Bronchial epithelial cell (primary cell): ENCODE measurements at regions not wholly inside any gene's neighbourhood (a gene's known extent, or its start where the extent isn't known, plus 50 kb on each side); places are given as distances from the start of the nearest gene placed in this dataset.

Source experiments
- DNase-seq: peaks from one replicate; pipeline ENCODE4 v3.0.0-alpha.2; 2010; ENCODE audit warnings: low read depth
- FAIRE-seq: peaks from 2 replicates; lab custom pipeline; 2011; peaks lifted over from hg19 to GRCh38; lab: Jason Lieb, UNC
- H3K27me3 ChIP-seq: 2 replicates; pipeline ENCODE4 v1.5.1; 2011; ENCODE audit warnings: low read length; ENCODE audit not compliant: control insufficient read depth, insufficient read depth
- H3K36me3 ChIP-seq: 2 replicates; pipeline ENCODE4 v1.5.1; 2011; ENCODE audit warnings: low read length; ENCODE audit not compliant: control insufficient read depth, insufficient read depth
- H3K4me3 ChIP-seq: 2 replicates; pipeline ENCODE4 v1.5.1; 2011; ENCODE audit warnings: mild to moderate bottlenecking, low read depth, low read length, control low read depth
- TF ChIP-seq, protein P1 (sequence below): IDR thresholded peaks from 2 replicates; pipeline ENCODE4 v1.5.1; 2011; ENCODE audit warnings: mild to moderate bottlenecking, moderate library complexity, low read length, control low read depth, inconsistent platforms; ENCODE audit not compliant: insufficient read depth, severe bottlenecking

DNA sequence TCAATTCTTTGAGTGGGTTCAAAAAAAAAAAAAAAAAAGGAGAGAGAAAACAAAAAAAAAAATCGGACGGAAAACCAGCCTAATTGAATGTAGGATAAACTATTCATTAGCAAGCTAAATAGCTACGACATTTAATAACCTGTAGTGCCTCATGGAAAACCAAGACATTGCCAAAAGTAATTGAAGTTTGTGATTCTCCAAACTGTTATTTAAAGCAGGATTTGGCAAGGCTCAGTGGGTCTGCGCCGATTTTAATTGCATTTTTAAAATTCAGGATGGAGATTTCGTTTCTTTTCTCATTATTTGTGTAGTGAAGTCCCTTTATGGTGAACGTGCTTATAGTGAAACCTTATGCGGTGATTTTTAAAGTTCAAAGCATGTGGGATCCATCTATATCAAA lies 127.2 kb upstream of the NFIB start:
- no peaks in the 10 kb centered on the region for H3K27me3 ChIP-seq
- no peak overlapping the region for H3K4me3 ChIP-seq
- no peak for DNase-seq
- no peaks in the 10 kb centered on the region for H3K36me3 ChIP-seq
- no peak for FAIRE-seq
- TF ChIP-seq, protein P1, sequence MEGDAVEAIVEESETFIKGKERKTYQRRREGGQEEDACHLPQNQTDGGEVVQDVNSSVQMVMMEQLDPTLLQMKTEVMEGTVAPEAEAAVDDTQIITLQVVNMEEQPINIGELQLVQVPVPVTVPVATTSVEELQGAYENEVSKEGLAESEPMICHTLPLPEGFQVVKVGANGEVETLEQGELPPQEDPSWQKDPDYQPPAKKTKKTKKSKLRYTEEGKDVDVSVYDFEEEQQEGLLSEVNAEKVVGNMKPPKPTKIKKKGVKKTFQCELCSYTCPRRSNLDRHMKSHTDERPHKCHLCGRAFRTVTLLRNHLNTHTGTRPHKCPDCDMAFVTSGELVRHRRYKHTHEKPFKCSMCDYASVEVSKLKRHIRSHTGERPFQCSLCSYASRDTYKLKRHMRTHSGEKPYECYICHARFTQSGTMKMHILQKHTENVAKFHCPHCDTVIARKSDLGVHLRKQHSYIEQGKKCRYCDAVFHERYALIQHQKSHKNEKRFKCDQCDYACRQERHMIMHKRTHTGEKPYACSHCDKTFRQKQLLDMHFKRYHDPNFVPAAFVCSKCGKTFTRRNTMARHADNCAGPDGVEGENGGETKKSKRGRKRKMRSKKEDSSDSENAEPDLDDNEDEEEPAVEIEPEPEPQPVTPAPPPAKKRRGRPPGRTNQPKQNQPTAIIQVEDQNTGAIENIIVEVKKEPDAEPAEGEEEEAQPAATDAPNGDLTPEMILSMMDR, result no peak

DNA sequence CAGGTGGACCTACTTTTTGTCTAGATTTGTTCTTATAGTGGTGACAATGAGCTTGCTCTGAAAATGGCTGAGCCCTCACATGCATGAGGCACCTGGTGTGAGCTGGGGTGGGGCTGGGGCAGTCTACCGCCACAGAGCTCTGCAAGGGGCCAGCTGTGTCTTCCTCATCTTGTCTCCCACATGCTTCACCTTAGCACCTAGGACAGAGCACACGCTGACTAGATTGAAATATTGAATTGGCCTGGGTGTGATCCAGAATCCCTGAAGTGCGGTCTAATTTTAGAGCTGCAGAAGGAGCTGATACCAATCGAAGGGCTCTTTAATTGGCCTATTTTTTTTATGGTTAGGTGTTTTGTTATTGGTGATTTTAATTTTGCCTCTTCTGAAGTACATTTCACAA lies 126.1 kb upstream of the NFIB start:
- TF ChIP-seq, protein P1, result no peak
- no peak for FAIRE-seq
- no peak overlapping the region for H3K4me3 ChIP-seq
- no peak for DNase-seq
- no peaks in the 10 kb centered on the region for H3K36me3 ChIP-seq
- H3K27me3 ChIP-seq, result no peaks in the 10 kb centered on the region

DNA sequence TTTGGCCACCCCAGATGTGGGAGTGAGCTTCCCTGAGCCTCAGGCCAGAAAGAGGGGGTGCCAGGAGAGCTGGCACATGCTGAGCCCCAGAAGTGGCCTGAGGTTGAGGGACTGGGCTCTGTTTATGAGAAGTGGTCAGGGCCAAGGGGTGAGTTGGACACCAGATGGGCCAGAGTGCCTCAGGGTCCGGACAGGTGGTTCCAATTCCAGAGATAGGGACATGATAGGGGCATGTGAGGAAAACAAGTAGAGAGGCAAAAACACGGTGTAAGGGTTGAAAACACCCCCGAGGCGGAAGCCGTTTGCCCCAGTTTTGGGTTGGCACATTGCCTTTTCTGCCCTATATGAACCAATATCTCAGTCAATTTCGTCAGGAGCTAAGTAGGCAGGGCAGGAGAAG lies 125.6 kb upstream of the NFIB start:
- Histone ChIP-seq H3K36me3 (no peaks in the 10 kb centered on the region), H3K4me3 (no peak overlapping the region), H3K27me3 (no peaks in the 10 kb centered on the region)
- TF ChIP-seq, protein P1, result no peak
- FAIRE-seq, result no peak
- no peak for DNase-seq

DNA sequence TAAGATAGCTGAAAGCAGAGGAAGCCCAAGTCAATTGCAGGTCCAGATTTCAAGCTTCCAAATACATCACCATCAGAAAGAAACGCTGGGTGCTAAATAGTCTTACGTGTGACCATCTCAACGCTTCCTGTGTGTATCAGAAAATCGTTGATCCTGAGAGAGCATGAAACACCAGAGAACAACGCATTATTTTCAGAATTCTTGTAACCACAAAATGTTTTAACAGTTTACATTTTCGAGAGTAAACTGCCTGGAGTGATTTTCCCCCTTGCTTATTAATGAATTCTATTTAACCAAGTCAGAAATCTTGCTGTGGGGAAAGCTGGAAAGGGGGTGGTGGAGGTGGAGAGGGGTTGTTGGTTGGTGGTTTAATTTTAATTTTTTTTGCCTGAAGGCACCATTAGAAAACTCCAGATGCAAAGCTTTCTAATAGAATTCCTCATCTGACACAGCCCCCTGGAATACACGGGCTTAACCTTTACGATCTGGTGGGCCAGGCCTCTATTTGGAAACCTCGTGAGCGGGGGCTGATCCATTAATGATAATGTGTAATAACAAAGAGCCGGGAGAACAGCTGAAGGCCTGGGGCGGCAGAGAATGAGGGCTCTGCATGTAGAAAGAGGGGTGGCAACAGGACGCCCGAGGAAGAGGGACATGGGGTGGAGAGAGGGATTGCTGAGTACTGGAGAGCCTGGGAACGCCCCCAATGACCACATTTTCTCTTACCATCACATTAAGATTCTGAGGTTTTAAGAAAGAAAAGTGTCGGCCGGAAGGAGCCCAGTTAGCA lies 124.5 kb upstream of the NFIB start:
- H3K4me3 ChIP-seq, result no peak overlapping the region
- H3K27me3 ChIP-seq, result no peaks in the 10 kb centered on the region
- no peaks in the 10 kb centered on the region for H3K36me3 ChIP-seq
- TF ChIP-seq, protein P1, result no peak
- DNase-seq (no peak), FAIRE-seq (no peak)

DNA sequence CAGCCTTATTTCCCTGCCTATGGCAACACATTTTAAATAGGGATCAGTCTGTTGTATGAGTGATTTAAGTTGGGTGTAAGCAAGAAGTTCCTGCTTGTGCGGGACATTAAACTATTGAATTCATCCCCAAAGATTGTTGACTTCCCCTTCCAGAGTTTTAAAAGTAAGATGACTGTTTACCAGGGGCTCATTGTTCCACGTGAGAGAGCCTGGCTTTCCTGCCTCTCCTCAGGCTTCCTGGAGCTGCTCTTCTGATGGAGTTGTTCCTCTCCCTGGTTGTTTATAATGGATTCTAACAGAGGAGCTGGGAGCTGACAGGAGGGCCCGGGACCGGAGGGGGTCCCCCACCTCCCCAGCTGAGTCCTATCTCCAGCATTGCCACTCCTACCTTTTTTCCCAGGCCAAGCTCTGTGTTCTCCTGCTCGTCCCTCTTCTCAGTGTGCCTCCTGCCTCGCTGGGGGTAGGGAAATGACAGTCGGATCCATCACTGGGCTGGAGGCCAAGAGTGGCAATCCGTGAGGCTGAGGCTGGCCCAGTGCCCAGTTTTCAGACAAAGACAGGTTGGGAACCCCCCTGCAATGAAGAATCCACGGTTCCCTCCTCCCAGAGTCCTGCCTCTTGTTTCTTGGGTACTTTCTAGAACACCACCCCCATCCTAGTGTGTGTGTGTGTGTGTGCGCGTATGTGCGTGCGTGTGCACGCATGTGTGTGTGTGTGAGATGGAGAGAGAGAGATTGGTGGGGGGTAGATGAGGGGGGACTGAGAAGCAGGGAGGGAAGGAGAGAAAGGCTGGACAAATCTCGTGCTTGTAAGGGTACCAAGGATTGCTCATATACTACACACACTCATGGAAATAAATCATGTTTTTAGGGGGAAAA lies 123.7 kb upstream of the NFIB start:
- Histone ChIP-seq H3K36me3 (no peaks in the 10 kb centered on the region), H3K27me3 (no peaks in the 10 kb centered on the region), H3K4me3 (no peak overlapping the region)
- TF ChIP-seq, protein P1, result no peak
- DNase-seq (no peak), FAIRE-seq (no peak)
